ENCODE measurements at regions not wholly inside any gene's neighbourhood (a gene's known extent, or its start where the extent isn't known, plus 50 kb on each side); places are given as distances from the start of the nearest gene placed in this dataset.

DNA sequence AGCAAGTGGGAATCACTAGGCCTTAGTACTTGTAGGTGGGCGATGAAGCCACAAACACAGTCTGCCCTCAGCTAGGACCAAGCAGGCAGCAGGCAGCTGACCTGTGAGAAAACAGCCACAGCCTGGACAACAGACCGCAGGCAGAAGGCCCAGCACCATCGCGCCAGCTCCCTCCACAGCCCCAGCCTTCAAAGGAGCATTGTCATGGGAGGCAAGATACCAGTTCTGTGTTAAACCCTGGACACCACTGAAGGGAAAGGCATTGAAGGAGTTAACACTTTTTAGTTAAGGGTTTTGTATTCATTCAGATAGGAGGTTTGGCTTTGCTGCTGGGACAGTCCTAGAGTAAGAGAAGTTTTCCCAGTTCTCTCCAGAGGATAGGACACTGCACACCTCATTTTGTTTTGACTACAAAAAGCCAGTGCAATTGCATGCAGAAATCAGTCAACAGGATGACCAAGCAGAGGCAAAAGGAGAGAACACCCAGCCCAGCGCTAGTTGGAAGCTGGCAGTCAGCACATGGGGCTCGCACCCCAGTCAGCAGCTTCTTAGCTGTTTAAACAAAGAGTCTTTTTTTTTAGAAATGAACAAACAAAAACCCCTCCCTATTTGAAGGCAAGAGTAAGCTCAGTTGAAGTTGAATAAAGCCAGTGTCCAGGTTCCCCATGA lies 286.1 kb upstream of the TPM1 start:
- Histone ChIP-seq H3K36me3 (peaks cover 58% of the 10 kb centered on the region), H3K4me1 (peaks cover 20% of the 10 kb centered on the region), H3K27me3 (ENCODE audit: low read depth) (no peaks in the 10 kb centered on the region), H3K4me3 (no peak overlapping the region), H3K27ac (replicated peaks) (no peak overlapping the region), H3K9me3 (replicated peaks) (no peaks in the 10 kb centered on the region)
- intact Hi-C loops (cut with micrococcal nuclease), result no loop called here
- no peak for DNase-seq
- TF ChIP-seq, protein P1, sequence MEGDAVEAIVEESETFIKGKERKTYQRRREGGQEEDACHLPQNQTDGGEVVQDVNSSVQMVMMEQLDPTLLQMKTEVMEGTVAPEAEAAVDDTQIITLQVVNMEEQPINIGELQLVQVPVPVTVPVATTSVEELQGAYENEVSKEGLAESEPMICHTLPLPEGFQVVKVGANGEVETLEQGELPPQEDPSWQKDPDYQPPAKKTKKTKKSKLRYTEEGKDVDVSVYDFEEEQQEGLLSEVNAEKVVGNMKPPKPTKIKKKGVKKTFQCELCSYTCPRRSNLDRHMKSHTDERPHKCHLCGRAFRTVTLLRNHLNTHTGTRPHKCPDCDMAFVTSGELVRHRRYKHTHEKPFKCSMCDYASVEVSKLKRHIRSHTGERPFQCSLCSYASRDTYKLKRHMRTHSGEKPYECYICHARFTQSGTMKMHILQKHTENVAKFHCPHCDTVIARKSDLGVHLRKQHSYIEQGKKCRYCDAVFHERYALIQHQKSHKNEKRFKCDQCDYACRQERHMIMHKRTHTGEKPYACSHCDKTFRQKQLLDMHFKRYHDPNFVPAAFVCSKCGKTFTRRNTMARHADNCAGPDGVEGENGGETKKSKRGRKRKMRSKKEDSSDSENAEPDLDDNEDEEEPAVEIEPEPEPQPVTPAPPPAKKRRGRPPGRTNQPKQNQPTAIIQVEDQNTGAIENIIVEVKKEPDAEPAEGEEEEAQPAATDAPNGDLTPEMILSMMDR (IDR thresholded peaks at IDR 0.05; ENCODE audit: borderline replicate concordance), result no peak

DNA sequence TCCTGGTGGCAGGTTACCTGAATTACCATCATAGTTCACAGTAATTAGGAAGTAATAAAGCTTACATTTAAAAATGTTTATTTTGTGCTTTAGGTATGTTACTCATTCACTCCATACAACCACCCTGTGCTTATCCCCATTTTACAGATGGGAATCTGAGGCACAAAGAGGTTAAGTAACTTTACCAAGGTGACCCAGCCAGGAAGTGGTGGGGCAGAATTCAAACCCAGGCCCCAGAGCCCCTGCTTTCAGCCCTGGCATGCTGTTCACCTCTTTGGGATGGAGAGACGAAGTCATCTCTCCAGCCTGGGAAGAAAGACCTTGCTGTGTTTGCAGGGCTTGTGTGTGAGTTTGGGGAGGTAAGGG lies 285.6 kb upstream of the TPM1 start:
- H3K27ac ChIP-seq (replicated peaks), result no peak overlapping the region
- intact Hi-C loops (cut with micrococcal nuclease), result no loop called here
- H3K4me1 ChIP-seq, result peaks cover 20% of the 10 kb centered on the region
- DNase-seq, result no peak
- TF ChIP-seq, protein P1 (IDR thresholded peaks at IDR 0.05; ENCODE audit: borderline replicate concordance), result no peak
- no peaks in the 10 kb centered on the region for H3K9me3 ChIP-seq (replicated peaks)
- no peak overlapping the region for H3K4me3 ChIP-seq
- H3K27me3 ChIP-seq (ENCODE audit: low read depth), result no peaks in the 10 kb centered on the region
- H3K36me3 ChIP-seq, result peaks cover 63% of the 10 kb centered on the region

DNA sequence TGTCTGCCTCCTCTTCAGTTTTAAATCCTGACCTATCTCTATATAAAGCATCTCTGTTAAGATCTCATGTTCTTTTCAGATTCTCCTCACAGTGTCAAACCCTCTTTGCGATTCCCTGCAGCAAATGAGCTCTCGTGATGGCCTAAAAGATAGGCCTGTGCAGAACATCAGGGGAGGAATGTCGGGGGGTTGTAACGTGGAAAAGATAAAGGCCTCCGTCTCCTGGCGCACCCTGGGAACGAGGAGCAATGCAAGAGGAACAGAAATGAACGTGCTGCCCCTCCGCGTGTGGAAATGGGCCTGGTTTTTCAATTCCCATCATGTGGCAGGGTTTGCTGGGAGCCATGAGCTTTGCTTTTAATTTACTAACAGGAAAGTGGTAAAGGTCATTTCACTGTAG lies 285.0 kb upstream of the TPM1 start:
- H3K4me3 ChIP-seq, result no peak overlapping the region
- no peaks in the 10 kb centered on the region for H3K9me3 ChIP-seq (replicated peaks)
- peak overlapping the region; percentile 68 for H3K27ac ChIP-seq (replicated peaks)
- TF ChIP-seq, protein P1 (IDR thresholded peaks at IDR 0.05; ENCODE audit: borderline replicate concordance), result no peak
- H3K4me1 ChIP-seq, result peaks cover 20% of the 10 kb centered on the region
- peaks cover 63% of the 10 kb centered on the region for H3K36me3 ChIP-seq
- DNase-seq, result no peak
- intact Hi-C loops (cut with micrococcal nuclease), result no loop called here
- H3K27me3 ChIP-seq (ENCODE audit: low read depth), result no peaks in the 10 kb centered on the region

DNA sequence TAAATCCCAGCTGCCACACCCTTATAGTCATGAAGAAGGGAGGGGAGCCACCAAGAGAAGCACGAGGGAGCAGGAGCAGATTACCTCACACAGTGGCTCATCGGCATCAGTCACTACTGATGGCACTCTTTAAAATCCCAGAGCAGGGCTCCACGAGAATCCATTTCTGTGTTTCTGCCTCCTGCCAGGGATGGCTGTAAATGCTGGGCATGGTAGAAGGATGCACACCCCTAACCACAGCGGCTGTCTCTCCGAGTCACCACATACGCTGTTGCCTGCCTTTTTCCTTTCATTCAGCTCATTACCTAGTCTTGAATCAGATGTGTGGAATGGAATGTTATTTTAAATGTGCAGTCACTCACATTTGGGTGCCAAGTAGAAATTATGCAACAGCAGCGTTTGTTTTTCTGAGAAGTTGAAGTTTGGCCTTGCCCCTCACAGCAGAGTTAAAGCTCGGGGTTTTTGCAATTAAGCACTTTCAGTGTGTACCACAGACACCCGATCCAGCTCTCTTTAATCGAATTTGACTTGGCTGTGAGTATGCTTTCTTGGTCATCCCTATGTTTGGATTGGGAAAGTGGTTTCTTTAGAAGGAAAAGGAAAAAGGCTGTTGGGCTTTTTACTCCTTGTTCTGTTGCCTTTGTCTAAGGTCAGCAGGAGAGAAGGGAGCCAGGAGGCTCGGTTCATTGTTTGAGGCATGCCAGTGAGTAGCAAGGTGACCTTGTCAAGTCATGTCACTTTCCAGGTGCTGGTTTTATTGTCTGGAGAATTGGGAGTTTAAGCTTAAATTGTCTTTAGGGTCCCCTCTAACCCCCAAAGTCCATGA lies 284.2 kb upstream of the TPM1 start:
- TF ChIP-seq, protein P1 (IDR thresholded peaks at IDR 0.05; ENCODE audit: borderline replicate concordance), result no peak
- Histone ChIP-seq H3K36me3 (peaks cover 65% of the 10 kb centered on the region), H3K4me1 (peaks cover 20% of the 10 kb centered on the region), H3K27ac (replicated peaks) (peak overlapping the region; percentile 68), H3K9me3 (replicated peaks) (no peaks in the 10 kb centered on the region), H3K27me3 (ENCODE audit: low read depth) (no peaks in the 10 kb centered on the region), H3K4me3 (no peak overlapping the region)
- intact Hi-C loops (cut with micrococcal nuclease), result no loop called here
- DNase-seq, result no peak

DNA sequence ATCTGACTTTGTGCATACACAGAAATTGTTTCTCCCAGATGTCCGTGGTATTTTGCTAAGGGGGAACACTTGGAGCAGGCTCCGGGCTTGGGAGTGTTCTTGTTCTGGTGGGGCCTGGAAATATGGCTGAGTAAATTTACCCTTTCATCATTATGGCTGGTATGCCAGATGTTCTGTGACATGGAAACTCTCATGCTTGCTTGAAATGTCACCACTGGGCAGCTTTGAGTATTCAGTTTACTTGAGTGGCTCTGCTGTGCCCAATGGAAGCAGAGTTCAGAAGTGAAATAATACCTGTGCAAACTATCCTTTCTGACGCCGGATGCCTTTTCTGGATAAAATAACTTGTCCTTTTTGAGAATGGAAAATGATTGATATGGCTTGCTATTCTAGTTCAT lies 283.6 kb upstream of the TPM1 start:
- Histone ChIP-seq H3K4me1 (peaks cover 20% of the 10 kb centered on the region), H3K4me3 (no peak overlapping the region), H3K36me3 (peaks cover 66% of the 10 kb centered on the region), H3K27me3 (ENCODE audit: low read depth) (no peaks in the 10 kb centered on the region), H3K9me3 (replicated peaks) (no peaks in the 10 kb centered on the region), H3K27ac (replicated peaks) (peak overlapping the region; percentile 68)
- TF ChIP-seq, protein P1 (IDR thresholded peaks at IDR 0.05; ENCODE audit: borderline replicate concordance), result no peak
- intact Hi-C loops (cut with micrococcal nuclease), result no loop called here
- DNase-seq, result no peak
